ENCODE measurements at regions not wholly inside any gene's neighbourhood (a gene's known extent, or its start where the extent isn't known, plus 50 kb on each side); places are given as distances from the start of the nearest gene placed in this dataset.

- ChIA-PET CTCF (interaction anchor here (0.7 kb wide), 1 partner anchor 331 kb away, joined by 3 read pairs; no protein-coding TSS in a partner anchor), POLR2A (no interaction called here)
- H3K27me3 Mint-ChIP-seq (ENCODE audit: insufficient read depth, unreplicated experiment): peaks cover 11% of the 10 kb centered on the region
- no peak overlapping the region for H3K4me3 Mint-ChIP-seq (ENCODE audit: unreplicated experiment)
- no peaks in the 10 kb centered on the region for H3K4me1 Mint-ChIP-seq (ENCODE audit: insufficient read depth, unreplicated experiment)
- BruUV-seq (replicated peaks): no TSS peak
- H3K27ac Mint-ChIP-seq (ENCODE audit: low read depth, unreplicated experiment): no peak overlapping the region
- TF ChIP-seq, protein P1, sequence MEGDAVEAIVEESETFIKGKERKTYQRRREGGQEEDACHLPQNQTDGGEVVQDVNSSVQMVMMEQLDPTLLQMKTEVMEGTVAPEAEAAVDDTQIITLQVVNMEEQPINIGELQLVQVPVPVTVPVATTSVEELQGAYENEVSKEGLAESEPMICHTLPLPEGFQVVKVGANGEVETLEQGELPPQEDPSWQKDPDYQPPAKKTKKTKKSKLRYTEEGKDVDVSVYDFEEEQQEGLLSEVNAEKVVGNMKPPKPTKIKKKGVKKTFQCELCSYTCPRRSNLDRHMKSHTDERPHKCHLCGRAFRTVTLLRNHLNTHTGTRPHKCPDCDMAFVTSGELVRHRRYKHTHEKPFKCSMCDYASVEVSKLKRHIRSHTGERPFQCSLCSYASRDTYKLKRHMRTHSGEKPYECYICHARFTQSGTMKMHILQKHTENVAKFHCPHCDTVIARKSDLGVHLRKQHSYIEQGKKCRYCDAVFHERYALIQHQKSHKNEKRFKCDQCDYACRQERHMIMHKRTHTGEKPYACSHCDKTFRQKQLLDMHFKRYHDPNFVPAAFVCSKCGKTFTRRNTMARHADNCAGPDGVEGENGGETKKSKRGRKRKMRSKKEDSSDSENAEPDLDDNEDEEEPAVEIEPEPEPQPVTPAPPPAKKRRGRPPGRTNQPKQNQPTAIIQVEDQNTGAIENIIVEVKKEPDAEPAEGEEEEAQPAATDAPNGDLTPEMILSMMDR (IDR thresholded peaks at IDR 0.05; ENCODE audit: unreplicated experiment): no peak
- H3K36me3 Mint-ChIP-seq (ENCODE audit: insufficient read depth, unreplicated experiment): no peaks in the 10 kb centered on the region
- intact Hi-C loops (cut with micrococcal nuclease): no loop called here
- no peaks in the 10 kb centered on the region for H3K9me3 Mint-ChIP-seq (ENCODE audit: unreplicated experiment)
- DNase-seq (ENCODE audit: unreplicated experiment): no peak
These were observed 515.3 kb downstream of the DSC3 start for GRCh38 chr18:30527226-30527625.

- Mint-ChIP-seq H3K4me3 (ENCODE audit: unreplicated experiment) (no peak overlapping the region), H3K27me3 (ENCODE audit: insufficient read depth, unreplicated experiment) (peaks cover 20% of the 10 kb centered on the region), H3K9me3 (ENCODE audit: unreplicated experiment) (no peaks in the 10 kb centered on the region), H3K36me3 (ENCODE audit: insufficient read depth, unreplicated experiment) (no peaks in the 10 kb centered on the region), H3K4me1 (ENCODE audit: insufficient read depth, unreplicated experiment) (peaks cover 6% of the 10 kb centered on the region), H3K27ac (ENCODE audit: low read depth, unreplicated experiment) (no peak overlapping the region)
- POLR2A ChIA-PET: no interaction called here
- TF ChIP-seq, protein P1 (IDR thresholded peaks at IDR 0.05; ENCODE audit: unreplicated experiment): no peak
- intact Hi-C loops (cut with micrococcal nuclease): no loop called here
- CTCF ChIA-PET: no interaction called here
- DNase-seq (ENCODE audit: unreplicated experiment): no peak
- no TSS peak for BruUV-seq (replicated peaks)
These were observed 520.1 kb downstream of the DSC3 start for GRCh38 chr18:30522288-30522929.

DNA sequence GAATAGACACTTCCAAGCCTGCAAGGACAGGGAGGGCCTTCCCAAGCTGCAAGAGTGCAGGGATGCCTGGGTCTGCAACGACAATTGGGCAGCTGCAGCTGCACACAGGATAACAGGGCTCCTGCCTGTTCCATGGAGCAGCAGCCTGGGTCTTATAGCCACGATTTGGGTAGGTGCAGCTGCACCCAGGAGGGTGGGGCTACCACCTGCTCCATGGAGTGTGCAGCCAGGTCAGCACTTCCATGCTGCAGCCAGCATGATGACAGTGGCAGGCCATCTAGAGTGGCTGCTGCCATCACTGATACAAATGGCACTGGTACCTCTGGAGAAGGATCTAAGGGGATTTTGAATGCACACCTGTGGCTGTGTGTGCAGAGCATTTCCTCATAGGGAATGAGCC is 528.5 kb downstream of the DSC3 start:
- intact Hi-C loops (cut with micrococcal nuclease): loop anchor here (10.0 kb wide), 1 partner anchor 59 kb away; no protein-coding TSS in a partner anchor
- no peak for DNase-seq (ENCODE audit: unreplicated experiment)
- no peak overlapping the region for H3K4me3 Mint-ChIP-seq (ENCODE audit: unreplicated experiment)
- TF ChIP-seq, protein P1 (IDR thresholded peaks at IDR 0.05; ENCODE audit: unreplicated experiment): no peak
- H3K27me3 Mint-ChIP-seq (ENCODE audit: insufficient read depth, unreplicated experiment): peaks cover 6% of the 10 kb centered on the region
- ChIA-PET POLR2A (no interaction called here), CTCF (interaction anchor here (0.6 to 0.8 kb wide), 2 partner anchors 17 to 40 kb away, joined by 4 read pairs; no protein-coding TSS in a partner anchor)
- no TSS peak for BruUV-seq (replicated peaks)
- no peaks in the 10 kb centered on the region for H3K9me3 Mint-ChIP-seq (ENCODE audit: unreplicated experiment)
- peaks cover 3% of the 10 kb centered on the region for H3K4me1 Mint-ChIP-seq (ENCODE audit: insufficient read depth, unreplicated experiment)
- H3K27ac Mint-ChIP-seq (ENCODE audit: low read depth, unreplicated experiment): no peak overlapping the region
- no peaks in the 10 kb centered on the region for H3K36me3 Mint-ChIP-seq (ENCODE audit: insufficient read depth, unreplicated experiment)

DNA sequence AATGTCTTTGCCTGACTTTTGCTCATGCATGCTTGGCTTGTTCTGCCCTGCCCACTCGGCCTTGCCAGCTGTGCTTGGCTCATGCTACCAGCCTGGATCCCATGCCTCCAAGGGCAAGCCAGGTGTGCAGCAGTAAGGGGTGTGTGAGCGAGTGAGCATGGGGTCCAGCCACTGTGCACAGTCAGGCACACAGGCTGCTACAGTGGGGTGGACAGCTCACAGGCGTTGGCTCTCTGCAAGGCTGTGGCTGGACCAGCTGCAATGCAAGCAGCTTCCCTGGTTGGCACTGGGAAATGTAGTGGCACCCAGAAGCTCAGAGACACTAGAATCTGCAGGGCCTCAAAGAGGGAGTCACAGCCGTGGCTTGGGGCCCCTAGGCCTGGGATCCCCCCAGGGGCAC is 529.7 kb downstream of the DSC3 start:
- no peaks in the 10 kb centered on the region for H3K4me1 Mint-ChIP-seq (ENCODE audit: insufficient read depth, unreplicated experiment)
- no peak overlapping the region for H3K4me3 Mint-ChIP-seq (ENCODE audit: unreplicated experiment)
- ChIA-PET POLR2A (interaction anchor here (0.6 kb wide), 1 partner anchor 45 kb away, joined by 5 read pairs; no protein-coding TSS in a partner anchor), CTCF (no interaction called here)
- no TSS peak for BruUV-seq (replicated peaks)
- TF ChIP-seq, protein P1 (IDR thresholded peaks at IDR 0.05; ENCODE audit: unreplicated experiment): no peak
- H3K9me3 Mint-ChIP-seq (ENCODE audit: unreplicated experiment): no peaks in the 10 kb centered on the region
- intact Hi-C loops (cut with micrococcal nuclease): loop anchor here (10.0 kb wide), 1 partner anchor 58 kb away; no protein-coding TSS in a partner anchor
- no peaks in the 10 kb centered on the region for H3K36me3 Mint-ChIP-seq (ENCODE audit: insufficient read depth, unreplicated experiment)
- no peaks in the 10 kb centered on the region for H3K27me3 Mint-ChIP-seq (ENCODE audit: insufficient read depth, unreplicated experiment)
- no peak for DNase-seq (ENCODE audit: unreplicated experiment)
- no peak overlapping the region for H3K27ac Mint-ChIP-seq (ENCODE audit: low read depth, unreplicated experiment)

Measured in MCF 10A (cell line).